OCI-LY7 (cell line): ENCODE measurements at regions not wholly inside any gene's neighbourhood (a gene's known extent, or its start where the extent isn't known, plus 50 kb on each side); places are given as distances from the start of the nearest gene placed in this dataset.

Experiments
- BruUV-seq: library from RNA; stranded (reverse); fragments of 400-500 nt; replicated peaks from 2 replicates; lab custom pipeline; 2021; lab: Mats Ljungman, UMichigan
- CTCF ChIA-PET: fragments of 300-600 bp; sonication (Branson Sonifier 250); formaldehyde crosslinking; loops from one replicate; lab custom pipeline; 2022; ENCODE audit warnings: antibody characterized with exemption; ENCODE audit not compliant: unreplicated experiment; lab: Charles Lee
- POLR2A ChIA-PET: fragments of 300-600 bp; sonication (Branson Sonifier 250); formaldehyde crosslinking; loops from one replicate; lab custom pipeline; 2022; ENCODE audit warnings: antibody characterized with exemption; lab: Charles Lee
- DNase-seq: peaks from one replicate; pipeline ENCODE4 v3.0.0-alpha.2; 2015; ENCODE audit warnings: low spot score
- H2AFZ ChIP-seq: fragments of 200-600 bp; sonication (generic), shearing (Covaris generic); 2 replicates; pipeline ENCODE4 v1.6.1; 2014; ENCODE audit warnings: mild to moderate bottlenecking, antibody characterized with exemption, low read length, moderate library complexity
- H3K27ac ChIP-seq: fragments of 200-600 bp; sonication (generic); 2 replicates; pipeline ENCODE4 v1.5.1; 2014; ENCODE audit warnings: mixed run types, low read depth, mild to moderate bottlenecking, moderate library complexity, low read length, inconsistent platforms; ENCODE audit not compliant: poor library complexity, severe bottlenecking
- H3K36me3 ChIP-seq: fragments of 200-600 bp; sonication (generic); 2 replicates; pipeline ENCODE4 v1.6.1; 2014; ENCODE audit warnings: mild to moderate bottlenecking, antibody characterized with exemption, low read length, moderate library complexity, mixed read lengths; ENCODE audit not compliant: insufficient read depth
- H3K4me1 ChIP-seq: fragments of 200-600 bp; sonication (generic); 2 replicates; pipeline ENCODE4 v1.5.1; 2014; ENCODE audit warnings: mild to moderate bottlenecking, low read length; ENCODE audit not compliant: insufficient read depth, poor library complexity, severe bottlenecking
- H3K4me2 ChIP-seq: fragments of 200-600 bp; sonication (generic); 2 replicates; pipeline ENCODE4 v1.6.1; 2014; ENCODE audit warnings: mild to moderate bottlenecking, low read length
- H3K4me3 ChIP-seq: fragments of 200-600 bp; sonication (generic); 2 replicates; pipeline ENCODE4 v1.5.1; 2014; ENCODE audit warnings: mild to moderate bottlenecking, low read depth, low read length; ENCODE audit not compliant: poor library complexity, severe bottlenecking
- H3K79me2 ChIP-seq: fragments of 200-600 bp; sonication (generic); 2 replicates; pipeline ENCODE4 v1.6.1; 2016; ENCODE audit warnings: low read depth, mild to moderate bottlenecking, low read length, moderate library complexity, mixed read lengths; ENCODE audit not compliant: insufficient read depth
- H3K9me2 ChIP-seq: fragments of 200-600 bp; sonication (generic); 2 replicates; pipeline ENCODE4 v1.6.1; 2016; ENCODE audit warnings: mild to moderate bottlenecking, low read length, mixed read lengths; ENCODE audit not compliant: insufficient read depth
- H3K9me3 ChIP-seq: fragments of 200-600 bp; sonication (generic); 2 replicates; pipeline ENCODE4 v1.6.1; 2014; ENCODE audit warnings: mild to moderate bottlenecking, mixed run types, low read length, mixed read lengths
- H4K20me1 ChIP-seq: fragments of 200-600 bp; sonication (generic); 2 replicates; pipeline ENCODE4 v1.6.1; 2014; ENCODE audit warnings: mild to moderate bottlenecking, antibody characterized with exemption, low read length, moderate library complexity, mixed read lengths; ENCODE audit not compliant: insufficient read depth
- EZH2phosphoT487 ChIP-seq: fragments of 200-600 bp; sonication (generic); IDR thresholded peaks from 2 replicates; pipeline ENCODE4 v1.6.1; 2018; ENCODE audit warnings: low read depth, borderline replicate concordance, mild to moderate bottlenecking, mixed run types, antibody characterized with exemption, low read length, moderate library complexity, mixed read lengths
- intact Hi-C: fragments of 100-400 bp; cut with micrococcal nuclease; formaldehyde crosslinking; loops from one replicate; pipeline ENCODE4 v1.10.0; 2022; ENCODE audit not compliant: unreplicated experiment
- TF ChIP-seq, protein P1 (sequence below): fragments of 200-600 bp; sonication (generic); conservative IDR thresholded peaks from 2 replicates; pipeline ENCODE4 v1.5.1; 2014; ENCODE audit warnings: mild to moderate bottlenecking, antibody characterized with exemption, low read length, moderate library complexity, mixed read lengths

- POLR2A ChIA-PET = interaction anchor here (0.8 kb wide), 1 partner anchor 9 kb away, joined by 3 read pairs; no protein-coding TSS in a partner anchor
- Histone ChIP-seq H3K9me2 (no peaks in the 10 kb centered on the region), H3K4me2 (no peak overlapping the region), H3K36me3 (no peaks in the 10 kb centered on the region), H3K4me3 (no peak overlapping the region), H4K20me1 (no peaks in the 10 kb centered on the region), H3K27ac (no peak overlapping the region), H3K4me1 (no peaks in the 10 kb centered on the region), H2AFZ (no peak overlapping the region), H3K79me2 (no peaks in the 10 kb centered on the region), H3K9me3 (no peaks in the 10 kb centered on the region)
- TF ChIP-seq, protein P1, sequence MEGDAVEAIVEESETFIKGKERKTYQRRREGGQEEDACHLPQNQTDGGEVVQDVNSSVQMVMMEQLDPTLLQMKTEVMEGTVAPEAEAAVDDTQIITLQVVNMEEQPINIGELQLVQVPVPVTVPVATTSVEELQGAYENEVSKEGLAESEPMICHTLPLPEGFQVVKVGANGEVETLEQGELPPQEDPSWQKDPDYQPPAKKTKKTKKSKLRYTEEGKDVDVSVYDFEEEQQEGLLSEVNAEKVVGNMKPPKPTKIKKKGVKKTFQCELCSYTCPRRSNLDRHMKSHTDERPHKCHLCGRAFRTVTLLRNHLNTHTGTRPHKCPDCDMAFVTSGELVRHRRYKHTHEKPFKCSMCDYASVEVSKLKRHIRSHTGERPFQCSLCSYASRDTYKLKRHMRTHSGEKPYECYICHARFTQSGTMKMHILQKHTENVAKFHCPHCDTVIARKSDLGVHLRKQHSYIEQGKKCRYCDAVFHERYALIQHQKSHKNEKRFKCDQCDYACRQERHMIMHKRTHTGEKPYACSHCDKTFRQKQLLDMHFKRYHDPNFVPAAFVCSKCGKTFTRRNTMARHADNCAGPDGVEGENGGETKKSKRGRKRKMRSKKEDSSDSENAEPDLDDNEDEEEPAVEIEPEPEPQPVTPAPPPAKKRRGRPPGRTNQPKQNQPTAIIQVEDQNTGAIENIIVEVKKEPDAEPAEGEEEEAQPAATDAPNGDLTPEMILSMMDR = no peak
- TF ChIP-seq EZH2phosphoT487 = no peak
- BruUV-seq = no TSS peak
- DNase-seq = no peak
- intact Hi-C loops = no loop called here
- CTCF ChIA-PET = no interaction called here
Observed at GRCh38 chr15:53036641-53037040, 246.5 kb upstream of the ONECUT1 start.

DNA sequence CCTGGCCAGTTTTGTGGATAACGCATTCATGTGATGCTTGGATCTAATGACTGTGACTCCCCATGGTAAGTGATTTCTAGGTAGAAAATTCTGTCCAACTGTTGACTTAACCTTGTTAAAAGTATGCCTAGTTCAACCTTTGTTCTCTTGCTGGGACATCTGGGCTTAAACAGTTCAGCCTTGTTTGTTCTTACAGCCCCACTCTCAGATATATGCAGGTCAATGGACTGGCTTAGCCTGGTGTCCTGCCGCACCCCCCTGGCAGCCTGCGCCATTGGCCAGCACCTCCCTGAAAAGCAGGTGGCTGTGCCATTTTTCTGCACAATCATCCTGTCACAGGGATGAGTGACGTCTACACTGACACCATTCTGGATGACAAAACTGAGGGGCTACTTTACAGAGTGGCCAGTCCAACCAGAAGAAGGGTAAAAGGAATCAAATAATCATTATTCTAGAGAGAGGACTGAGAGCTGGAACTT, 244.7 kb upstream of the ONECUT1 start:
- Histone ChIP-seq H3K36me3 (no peaks in the 10 kb centered on the region), H3K4me1 (no peaks in the 10 kb centered on the region), H4K20me1 (no peaks in the 10 kb centered on the region), H3K4me3 (no peak overlapping the region), H3K79me2 (no peaks in the 10 kb centered on the region), H3K9me3 (no peaks in the 10 kb centered on the region), H3K9me2 (no peaks in the 10 kb centered on the region), H3K4me2 (no peak overlapping the region), H3K27ac (no peak overlapping the region), H2AFZ (no peak overlapping the region)
- DNase-seq = no peak
- BruUV-seq = no TSS peak
- intact Hi-C loops = no loop called here
- ChIA-PET POLR2A (interaction anchor here (0.7 kb wide), 1 partner anchor 593 kb away, joined by 7 read pairs; no protein-coding TSS in a partner anchor), CTCF (no interaction called here)
- TF ChIP-seq, protein P1 = no peak
- no peak for TF ChIP-seq EZH2phosphoT487

- H3K27ac ChIP-seq = no peak overlapping the region
- no peaks in the 10 kb centered on the region for H3K4me1 ChIP-seq
- POLR2A ChIA-PET = interaction anchor here (1.1 kb wide), 1 partner anchor 24 kb away, joined by 3 read pairs; no protein-coding TSS in a partner anchor
- no peaks in the 10 kb centered on the region for H3K79me2 ChIP-seq
- intact Hi-C loops = no loop called here
- no peak for TF ChIP-seq EZH2phosphoT487
- TF ChIP-seq, protein P1 = no peak
- no peak overlapping the region for H3K4me3 ChIP-seq
- no peaks in the 10 kb centered on the region for H3K36me3 ChIP-seq
- H2AFZ ChIP-seq = no peak overlapping the region
- H4K20me1 ChIP-seq = no peaks in the 10 kb centered on the region
- no peak for DNase-seq
- H3K4me2 ChIP-seq = no peak overlapping the region
- H3K9me3 ChIP-seq = no peaks in the 10 kb centered on the region
- CTCF ChIA-PET = no interaction called here
- no TSS peak for BruUV-seq
- no peaks in the 10 kb centered on the region for H3K9me2 ChIP-seq
Observed at GRCh38 chr15:53033709-53034108, 243.6 kb upstream of the ONECUT1 start.
